HEK293T (cell line): ENCODE measurements at regions not wholly inside any gene's neighbourhood (a gene's known extent, or its start where the extent isn't known, plus 50 kb on each side); places are given as distances from the start of the nearest gene placed in this dataset.
"Not testable (repeated sequence)": the region's sequence is repeated elsewhere in the genome, so short reads cannot be mapped to it uniquely, and the experiment has no call there.

Source experiments
- CTCF ChIA-PET: fragments of 350-600 bp; formaldehyde crosslinking; extraction: SDS; loops from one replicate; lab custom pipeline; 2021; ENCODE audit warnings: antibody characterized with exemption, inconsistent platforms; lab: Yijun Ruan, JAX
- POLR2A ChIA-PET: fragments of 350-600 bp; formaldehyde crosslinking; extraction: SDS; loops from one replicate; lab custom pipeline; 2020; ENCODE audit warnings: antibody characterized with exemption, inconsistent platforms; lab: Yijun Ruan, JAX
- DNase-seq: peaks from one replicate; pipeline ENCODE4 v3.0.0; 2012; ENCODE audit warnings: mixed read lengths; ENCODE audit errors: extremely low spot score
- ARNT ChIP-seq: fragments of 450-650 bp; IDR thresholded peaks from 2 replicates; pipeline ENCODE4 v1.6.1; 2017; ENCODE audit warnings: mild to moderate bottlenecking
- BHLHE40 ChIP-seq: fragments of 450-650 bp; IDR thresholded peaks from 2 replicates; pipeline ENCODE4 v1.6.1; 2016; ENCODE audit warnings: mild to moderate bottlenecking, moderate library complexity, borderline replicate concordance
- CTBP1 ChIP-seq: fragments of 450-650 bp; IDR thresholded peaks from 2 replicates; pipeline ENCODE4 v1.6.1; 2016; ENCODE audit warnings: borderline replicate concordance
- ELF4 ChIP-seq: fragments of 450-650 bp; IDR thresholded peaks from 2 replicates; pipeline ENCODE4 v1.6.1; 2017; ENCODE audit warnings: antibody characterized with exemption
- FOXA1 ChIP-seq: fragments of 450-650 bp; IDR thresholded peaks from 2 replicates; pipeline ENCODE4 v1.6.1; 2016; ENCODE audit warnings: mild to moderate bottlenecking
- FOXK2 ChIP-seq: fragments of 450-650 bp; IDR thresholded peaks from 2 replicates; pipeline ENCODE4 v1.6.1; 2016; ENCODE audit warnings: mild to moderate bottlenecking
- FOXM1 ChIP-seq: fragments of 450-650 bp; IDR thresholded peaks from 2 replicates; pipeline ENCODE4 v1.6.1; 2017; ENCODE audit warnings: mild to moderate bottlenecking, borderline replicate concordance
- HDGF ChIP-seq: fragments of 450-650 bp; IDR thresholded peaks from 2 replicates; pipeline ENCODE4 v1.6.1; 2017; ENCODE audit warnings: antibody characterized with exemption, borderline replicate concordance
- L3MBTL2 ChIP-seq: fragments of 450-650 bp; conservative IDR thresholded peaks from 2 replicates; pipeline ENCODE4 v1.6.1; 2016; ENCODE audit warnings: mild to moderate bottlenecking
- LEF1 ChIP-seq: fragments of 450-650 bp; IDR thresholded peaks from 2 replicates; pipeline ENCODE4 v1.6.1; 2017; ENCODE audit warnings: mild to moderate bottlenecking, borderline replicate concordance
- NFRKB ChIP-seq: fragments of 450-650 bp; IDR thresholded peaks from 2 replicates; pipeline ENCODE4 v1.6.1; 2016; ENCODE audit warnings: mild to moderate bottlenecking, moderate library complexity
- SP1 ChIP-seq: fragments of 450-650 bp; IDR thresholded peaks from 2 replicates; pipeline ENCODE4 v1.6.1; 2017
- SUZ12 ChIP-seq: fragments of 450-650 bp; IDR thresholded peaks from 2 replicates; pipeline ENCODE4 v1.6.1; 2016; ENCODE audit warnings: mild to moderate bottlenecking
- TARDBP ChIP-seq: fragments of 450-650 bp; IDR thresholded peaks from 2 replicates; pipeline ENCODE4 v1.6.1; 2016
- ZNF384 ChIP-seq: fragments of 450-650 bp; IDR thresholded peaks from 2 replicates; pipeline ENCODE4 v1.6.1; 2016
- TF ChIP-seq, protein P1 (sequence below): fragments of 450-650 bp; IDR thresholded peaks from 2 replicates; pipeline ENCODE4 v1.6.1; 2016

DNA sequence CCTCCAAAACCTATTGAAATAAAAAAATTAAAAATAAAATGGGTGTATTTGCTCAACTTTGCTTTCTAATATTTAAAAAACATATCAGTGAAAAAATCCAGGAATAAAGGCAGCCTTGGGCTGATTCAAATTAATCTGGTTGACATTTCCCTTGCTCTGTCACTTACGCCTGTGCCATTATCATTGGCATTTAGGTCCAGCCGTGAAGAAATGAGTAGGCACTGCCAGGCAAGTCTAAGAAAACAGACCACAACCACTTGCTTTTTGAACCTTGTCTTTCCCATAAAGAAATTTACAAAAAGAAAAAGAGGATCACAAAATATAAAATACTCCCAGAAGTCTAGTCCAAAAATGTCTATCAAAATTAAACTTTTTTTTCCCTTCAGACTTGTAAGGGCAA, 59.2 kb upstream of the HBS1L start:
- no peak for DNase-seq
- CTCF ChIA-PET: no interaction called here
- no peak for TF ChIP-seq FOXA1
- TF ChIP-seq SP1: no peak
- TF ChIP-seq LEF1: no peak
- no peak for TF ChIP-seq ELF4
- no peak for TF ChIP-seq NFRKB
- TF ChIP-seq FOXK2: no peak
- TF ChIP-seq BHLHE40: no peak
- no peak for TF ChIP-seq ARNT
- TF ChIP-seq SUZ12: no peak
- TF ChIP-seq HDGF: no peak
- no peak for TF ChIP-seq TARDBP
- TF ChIP-seq FOXM1: no peak
- TF ChIP-seq, protein P1, sequence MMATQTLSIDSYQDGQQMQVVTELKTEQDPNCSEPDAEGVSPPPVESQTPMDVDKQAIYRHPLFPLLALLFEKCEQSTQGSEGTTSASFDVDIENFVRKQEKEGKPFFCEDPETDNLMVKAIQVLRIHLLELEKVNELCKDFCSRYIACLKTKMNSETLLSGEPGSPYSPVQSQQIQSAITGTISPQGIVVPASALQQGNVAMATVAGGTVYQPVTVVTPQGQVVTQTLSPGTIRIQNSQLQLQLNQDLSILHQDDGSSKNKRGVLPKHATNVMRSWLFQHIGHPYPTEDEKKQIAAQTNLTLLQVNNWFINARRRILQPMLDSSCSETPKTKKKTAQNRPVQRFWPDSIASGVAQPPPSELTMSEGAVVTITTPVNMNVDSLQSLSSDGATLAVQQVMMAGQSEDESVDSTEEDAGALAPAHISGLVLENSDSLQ: no peak
- TF ChIP-seq L3MBTL2: no peak
- no peak for TF ChIP-seq ZNF384
- no peak for TF ChIP-seq CTBP1
- POLR2A ChIA-PET: no interaction called here

DNA sequence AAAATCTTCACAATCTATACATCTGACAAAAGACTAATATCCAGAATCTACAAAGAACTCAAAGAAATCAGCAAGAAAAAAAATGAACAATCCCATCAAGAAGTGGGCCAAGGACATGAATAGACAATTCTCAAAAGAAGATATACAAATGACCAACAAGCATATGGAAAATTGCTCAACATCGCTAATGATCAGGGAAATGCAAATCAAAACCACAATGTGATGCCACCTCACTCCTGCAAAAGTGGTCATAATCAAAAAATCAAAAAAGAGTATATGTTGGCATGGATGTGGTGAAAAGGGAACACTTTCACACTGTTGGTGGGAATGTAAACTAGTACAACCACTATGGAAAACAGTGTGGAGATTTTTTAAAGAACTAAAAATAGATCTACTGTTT, 58.3 kb upstream of the HBS1L start:
- CTCF ChIA-PET, POLR2A ChIA-PET, DNase-seq: not testable (repeated sequence)

GRCh38 chr6:135110261-135110781, 55.7 kb upstream of the HBS1L start:
- CTCF ChIA-PET, POLR2A ChIA-PET, DNase-seq: not testable (repeated sequence)

DNA sequence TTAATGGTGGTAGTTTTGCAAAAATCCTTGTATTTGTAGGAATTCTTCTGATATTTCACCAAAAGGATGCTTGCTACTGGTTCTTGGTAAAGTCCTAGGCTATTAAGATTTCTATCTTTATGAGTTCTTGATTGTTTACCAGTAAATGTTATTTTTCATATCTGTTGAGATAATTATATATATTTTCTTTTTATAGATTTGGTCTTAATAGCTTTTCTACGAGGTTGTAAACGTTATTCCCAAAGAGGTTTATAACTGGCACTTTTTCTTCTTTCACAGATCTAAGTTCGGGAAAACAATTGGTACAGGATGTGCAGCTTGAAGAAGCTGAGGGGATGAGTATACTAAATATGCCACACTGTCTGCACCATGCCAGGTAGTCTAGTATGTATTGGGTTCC, 55.1 kb upstream of the HBS1L start:
- ChIA-PET CTCF (no interaction called here), POLR2A (no interaction called here)
- DNase-seq: no peak
- TF ChIP-seq BHLHE40 (no peak), ZNF384 (no peak), ARNT (no peak), LEF1 (no peak), L3MBTL2 (no peak), SP1 (no peak), FOXA1 (no peak), NFRKB (no peak), ELF4 (no peak), SUZ12 (no peak), FOXM1 (no peak), HDGF (no peak), TARDBP (no peak)

- POLR2A ChIA-PET: no interaction called here
- DNase-seq: no peak
- CTCF ChIA-PET: no interaction called here
- no peak for TF ChIP-seq LEF1
- TF ChIP-seq HDGF: no peak
- no peak for TF ChIP-seq ARNT
- no peak for TF ChIP-seq CTBP1
- no peak for TF ChIP-seq FOXA1
- no peak for TF ChIP-seq FOXK2
- TF ChIP-seq TARDBP: no peak
- no peak for TF ChIP-seq ELF4
- TF ChIP-seq NFRKB: no peak
- TF ChIP-seq, protein P1: no peak
- no peak for TF ChIP-seq SUZ12
- no peak for TF ChIP-seq FOXM1
- TF ChIP-seq SP1: no peak
- TF ChIP-seq ZNF384: no peak
- TF ChIP-seq BHLHE40: no peak
- TF ChIP-seq L3MBTL2: no peak
These were observed 54.1 kb upstream of the HBS1L start for GRCh38 chr6:135108692-135109091.

DNA sequence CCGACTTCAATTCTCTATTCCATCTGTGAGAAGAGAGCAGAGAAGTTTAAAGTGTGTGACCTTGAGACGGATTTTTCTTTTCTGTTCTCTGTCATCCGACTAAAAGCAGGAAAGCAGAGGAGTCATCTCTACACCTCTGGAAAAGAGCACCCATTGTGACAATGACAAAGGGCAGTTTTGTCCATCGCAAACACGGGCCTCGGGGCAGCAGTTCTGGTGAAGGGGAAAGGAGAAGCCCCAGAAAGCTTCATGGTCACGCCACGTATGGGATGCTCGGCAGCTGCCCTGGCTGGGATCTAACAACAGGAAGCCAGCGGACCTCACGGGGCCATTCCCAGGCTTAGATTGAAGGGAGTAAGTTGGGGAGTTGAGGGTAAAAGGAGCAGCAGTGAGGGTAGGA, 52.0 kb upstream of the HBS1L start:
- DNase-seq: no peak
- ChIA-PET POLR2A (no interaction called here), CTCF (no interaction called here)
- no peak for TF ChIP-seq TARDBP
- TF ChIP-seq LEF1: no peak
- TF ChIP-seq ZNF384: no peak
- no peak for TF ChIP-seq NFRKB
- TF ChIP-seq SP1: no peak
- no peak for TF ChIP-seq CTBP1
- TF ChIP-seq FOXA1: no peak
- TF ChIP-seq FOXM1: no peak
- TF ChIP-seq BHLHE40: no peak
- TF ChIP-seq L3MBTL2: no peak
- no peak for TF ChIP-seq SUZ12
- no peak for TF ChIP-seq ARNT
- TF ChIP-seq, protein P1: no peak
- TF ChIP-seq ELF4: no peak

GRCh38 chr6:135105710-135106109, 51.1 kb upstream of the HBS1L start:
- ChIA-PET CTCF (no interaction called here), POLR2A (interaction anchor here (0.9 kb wide), 1 partner anchor 11 kb away, joined by 3 read pairs; no protein-coding TSS in a partner anchor)
- TF ChIP-seq CTBP1 (no peak), ELF4 (no peak)
- DNase-seq: no peak
